ENCODE measurements at regions not wholly inside any gene's neighbourhood (a gene's known extent, or its start where the extent isn't known, plus 50 kb on each side); places are given as distances from the start of the nearest gene placed in this dataset.
"Not testable (repeated sequence)": the region's sequence is repeated elsewhere in the genome, so short reads cannot be mapped to it uniquely, and the experiment has no call there.

DNA sequence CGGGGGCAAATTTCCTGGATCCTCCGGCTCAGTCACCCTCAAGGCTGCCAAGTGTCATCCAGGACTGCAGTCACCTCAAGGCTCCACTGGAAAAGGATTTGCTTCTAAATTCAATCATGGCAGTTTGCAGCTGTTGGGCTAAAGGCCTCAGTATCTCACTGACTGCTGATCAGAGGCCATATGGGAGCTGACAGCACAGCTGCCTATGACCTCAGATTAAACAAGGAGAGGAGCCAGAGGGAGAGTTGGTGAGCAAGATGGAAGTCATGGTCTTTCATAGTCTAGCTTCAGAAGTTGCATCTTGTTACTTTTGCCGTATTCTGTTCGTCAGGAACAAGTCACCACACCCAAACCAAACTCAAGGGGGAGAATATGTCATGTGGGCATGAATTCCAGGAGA, 849.7 kb downstream of the UQCRFS1 start:
- DNase-seq (ENCODE audit: low read depth) (no peak), FAIRE-seq (no peak)
- H3K4me3 ChIP-seq (ENCODE audit: low read depth, low read length) = no peak overlapping the region
- H3K27me3 ChIP-seq (ENCODE audit: control insufficient read depth, insufficient read depth, low read length) = no peaks in the 10 kb centered on the region
- TF ChIP-seq, protein P1, sequence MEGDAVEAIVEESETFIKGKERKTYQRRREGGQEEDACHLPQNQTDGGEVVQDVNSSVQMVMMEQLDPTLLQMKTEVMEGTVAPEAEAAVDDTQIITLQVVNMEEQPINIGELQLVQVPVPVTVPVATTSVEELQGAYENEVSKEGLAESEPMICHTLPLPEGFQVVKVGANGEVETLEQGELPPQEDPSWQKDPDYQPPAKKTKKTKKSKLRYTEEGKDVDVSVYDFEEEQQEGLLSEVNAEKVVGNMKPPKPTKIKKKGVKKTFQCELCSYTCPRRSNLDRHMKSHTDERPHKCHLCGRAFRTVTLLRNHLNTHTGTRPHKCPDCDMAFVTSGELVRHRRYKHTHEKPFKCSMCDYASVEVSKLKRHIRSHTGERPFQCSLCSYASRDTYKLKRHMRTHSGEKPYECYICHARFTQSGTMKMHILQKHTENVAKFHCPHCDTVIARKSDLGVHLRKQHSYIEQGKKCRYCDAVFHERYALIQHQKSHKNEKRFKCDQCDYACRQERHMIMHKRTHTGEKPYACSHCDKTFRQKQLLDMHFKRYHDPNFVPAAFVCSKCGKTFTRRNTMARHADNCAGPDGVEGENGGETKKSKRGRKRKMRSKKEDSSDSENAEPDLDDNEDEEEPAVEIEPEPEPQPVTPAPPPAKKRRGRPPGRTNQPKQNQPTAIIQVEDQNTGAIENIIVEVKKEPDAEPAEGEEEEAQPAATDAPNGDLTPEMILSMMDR (IDR thresholded peaks at IDR 0.05; ENCODE audit: insufficient read depth, low read length, severe bottlenecking) = no peak
- no peaks in the 10 kb centered on the region for H3K36me3 ChIP-seq (ENCODE audit: control insufficient read depth, insufficient read depth, low read length)

DNA sequence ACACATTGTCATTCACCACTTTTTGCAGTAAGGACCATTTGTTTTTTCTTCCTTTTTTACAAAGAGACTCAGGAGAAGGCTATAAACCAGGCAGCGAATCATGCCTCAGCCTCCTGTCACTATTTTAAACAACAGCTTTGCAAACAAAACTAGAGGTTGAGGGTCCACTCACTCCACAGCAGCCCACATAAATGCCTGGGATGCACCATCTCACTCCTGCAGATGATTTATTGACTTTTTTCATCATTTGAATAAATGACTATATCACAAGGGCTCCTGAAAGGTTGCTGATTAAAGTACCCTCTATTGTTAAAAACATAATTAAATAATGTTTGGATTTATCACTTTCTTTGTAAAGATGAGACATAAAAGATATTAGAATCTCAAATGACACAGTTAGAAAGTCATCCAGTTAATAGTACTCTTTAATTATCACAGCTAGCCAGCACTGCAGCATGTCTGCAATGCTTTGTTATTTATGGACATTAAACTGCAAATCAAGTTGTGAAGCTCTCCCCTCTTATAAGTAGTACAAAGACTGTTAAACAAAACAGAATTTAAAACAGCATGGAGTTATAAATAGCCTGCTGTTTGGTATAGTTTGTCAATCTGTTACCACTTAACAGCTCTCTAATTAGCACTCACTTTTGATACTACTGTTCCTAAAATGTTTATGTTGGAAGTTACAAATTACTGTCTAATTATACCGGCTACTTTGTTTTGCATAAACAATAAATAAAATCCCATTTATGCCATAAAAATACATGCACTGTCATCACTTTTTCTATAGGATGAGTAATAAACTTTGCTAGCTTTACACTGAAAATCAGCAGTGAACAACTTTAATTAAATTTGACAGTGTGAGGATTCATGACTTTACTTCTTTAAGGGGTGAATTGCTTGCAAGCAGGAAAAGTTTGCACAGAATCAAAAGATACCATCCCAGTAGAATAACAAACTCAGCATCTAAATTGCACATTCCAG, 853.2 kb downstream of the UQCRFS1 start:
- FAIRE-seq (no peak), DNase-seq (ENCODE audit: low read depth) (no peak)
- H3K36me3 ChIP-seq (ENCODE audit: control insufficient read depth, insufficient read depth, low read length) = no peaks in the 10 kb centered on the region
- no peak overlapping the region for H3K4me3 ChIP-seq (ENCODE audit: low read depth, low read length)
- TF ChIP-seq, protein P1 (IDR thresholded peaks at IDR 0.05; ENCODE audit: insufficient read depth, low read length, severe bottlenecking) = no peak
- H3K27me3 ChIP-seq (ENCODE audit: control insufficient read depth, insufficient read depth, low read length) = no peaks in the 10 kb centered on the region

DNA sequence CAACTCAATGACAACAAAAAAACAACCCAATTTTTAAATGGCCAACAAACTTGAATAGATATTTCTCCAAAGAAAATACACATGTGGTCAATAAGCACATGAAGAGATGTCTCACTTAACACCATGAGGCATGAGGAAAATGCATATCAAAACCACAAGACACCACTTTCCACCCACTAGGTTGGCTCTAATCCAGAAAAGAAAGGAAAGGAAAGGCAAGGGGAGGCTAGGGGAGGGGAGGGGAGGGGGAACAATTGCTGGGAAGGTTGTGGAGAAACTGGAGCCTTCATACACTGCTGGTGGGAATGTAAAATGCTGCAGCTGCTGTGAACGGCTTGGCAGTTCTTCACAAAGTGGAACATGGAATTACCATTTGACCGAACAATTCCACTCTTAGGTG, 854.3 kb downstream of the UQCRFS1 start:
- H3K4me3 ChIP-seq (ENCODE audit: low read depth, low read length) = no peak overlapping the region
- FAIRE-seq (no peak), DNase-seq (ENCODE audit: low read depth) (no peak)

DNA sequence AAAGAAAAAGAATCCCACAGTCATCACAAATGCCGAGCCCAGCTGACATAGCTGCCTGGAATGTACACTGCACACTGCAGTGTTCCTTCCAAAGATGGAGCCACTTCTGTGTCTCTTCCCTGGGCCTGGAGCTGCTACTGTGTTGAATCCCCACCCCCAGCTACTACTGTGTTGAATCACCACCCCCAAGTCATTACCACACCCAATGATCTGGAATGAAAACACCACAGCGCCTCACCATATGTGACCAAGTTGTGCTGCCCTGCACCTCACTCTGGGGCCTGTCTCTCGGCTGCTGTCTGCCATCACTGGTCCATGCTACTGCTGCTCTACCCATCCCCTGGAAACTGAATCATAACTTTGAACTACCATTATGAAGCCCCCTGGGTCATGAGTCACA, 861.2 kb downstream of the UQCRFS1 start:
- no peak for FAIRE-seq
- DNase-seq (ENCODE audit: low read depth) = peak; percentile 4

More for the DNA sequence above, 854.3 kb downstream of the UQCRFS1 start:
- Histone ChIP-seq H3K36me3 (ENCODE audit: control insufficient read depth, insufficient read depth, low read length) (no peaks in the 10 kb centered on the region), H3K27me3 (ENCODE audit: control insufficient read depth, insufficient read depth, low read length) (no peaks in the 10 kb centered on the region)
- TF ChIP-seq, protein P1 (IDR thresholded peaks at IDR 0.05; ENCODE audit: insufficient read depth, low read length, severe bottlenecking) = no peak

DNA sequence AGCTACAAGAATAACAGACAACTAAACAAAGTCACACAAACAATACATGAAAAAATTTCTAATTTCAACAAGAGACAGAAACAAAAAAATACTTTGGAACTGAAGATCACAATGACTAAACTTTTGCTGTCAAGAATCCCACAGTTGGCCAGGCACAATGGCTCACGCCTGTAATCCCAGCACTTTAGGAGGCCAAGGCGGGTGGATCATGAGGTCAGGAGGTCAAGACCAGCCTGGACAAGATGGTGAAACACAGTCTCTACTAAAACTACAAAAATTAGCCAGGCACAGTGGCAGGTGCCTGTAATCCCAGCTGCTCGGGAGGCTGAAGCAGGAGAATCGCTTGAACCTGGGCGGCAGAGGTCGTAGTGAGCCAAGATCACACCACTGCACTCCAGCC, 861.6 kb downstream of the UQCRFS1 start:
- not testable (repeated sequence) for H3K36me3 ChIP-seq (ENCODE audit: control insufficient read depth, insufficient read depth, low read length); FAIRE-seq; DNase-seq (ENCODE audit: low read depth); H3K4me3 ChIP-seq (ENCODE audit: low read depth, low read length); H3K27me3 ChIP-seq (ENCODE audit: control insufficient read depth, insufficient read depth, low read length)

More for the DNA sequence above, 861.2 kb downstream of the UQCRFS1 start:
- Histone ChIP-seq H3K4me3 (ENCODE audit: low read depth, low read length) (no peak overlapping the region), H3K27me3 (ENCODE audit: control insufficient read depth, insufficient read depth, low read length) (no peaks in the 10 kb centered on the region), H3K36me3 (ENCODE audit: control insufficient read depth, insufficient read depth, low read length) (no peaks in the 10 kb centered on the region)
- TF ChIP-seq, protein P1 (IDR thresholded peaks at IDR 0.05; ENCODE audit: insufficient read depth, low read length, severe bottlenecking) = no peak

DNA sequence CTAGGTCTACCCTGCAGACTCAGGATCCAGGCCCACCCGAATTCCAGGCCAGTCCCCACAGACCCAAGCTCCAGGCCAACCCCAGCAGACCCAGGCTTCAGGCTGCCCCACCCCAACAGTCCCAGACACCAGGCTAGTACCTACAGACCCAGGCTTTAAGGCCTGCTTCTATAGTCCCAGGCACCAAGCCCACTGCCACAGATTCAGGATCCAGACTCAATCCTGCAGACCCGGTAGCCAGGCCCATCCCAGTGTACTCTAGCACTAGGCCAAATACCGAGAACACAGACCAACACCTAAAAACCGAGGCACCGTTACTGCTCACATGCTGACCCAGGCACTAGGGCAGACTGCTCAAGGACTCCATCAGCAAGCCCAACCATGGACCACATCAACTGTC, 862.3 kb downstream of the UQCRFS1 start:
- TF ChIP-seq, protein P1 (IDR thresholded peaks at IDR 0.05; ENCODE audit: insufficient read depth, low read length, severe bottlenecking) = no peak

More for the DNA sequence above, 862.3 kb downstream of the UQCRFS1 start:
- DNase-seq (ENCODE audit: low read depth) = no peak
- no peak for FAIRE-seq
- Histone ChIP-seq H3K27me3 (ENCODE audit: control insufficient read depth, insufficient read depth, low read length) (no peaks in the 10 kb centered on the region), H3K36me3 (ENCODE audit: control insufficient read depth, insufficient read depth, low read length) (no peaks in the 10 kb centered on the region), H3K4me3 (ENCODE audit: low read depth, low read length) (no peak overlapping the region)

All from bronchial epithelial cell (primary cell).